CD4-positive, alpha-beta T cell treated with Interleukin-17A for 4 hours (primary cell): ENCODE measurements at regions not wholly inside any gene's neighbourhood (a gene's known extent, or its start where the extent isn't known, plus 50 kb on each side); places are given as distances from the start of the nearest gene placed in this dataset.

Experiments used
- DNase-seq: peaks from one replicate; pipeline ENCODE4 v3.0.0-alpha.2; 2020; ENCODE audit warnings: mixed read lengths

- no peak for DNase-seq
These were observed 377.3 kb downstream of the SETD4 start for GRCh38 chr21:35682904-35683549.

DNA sequence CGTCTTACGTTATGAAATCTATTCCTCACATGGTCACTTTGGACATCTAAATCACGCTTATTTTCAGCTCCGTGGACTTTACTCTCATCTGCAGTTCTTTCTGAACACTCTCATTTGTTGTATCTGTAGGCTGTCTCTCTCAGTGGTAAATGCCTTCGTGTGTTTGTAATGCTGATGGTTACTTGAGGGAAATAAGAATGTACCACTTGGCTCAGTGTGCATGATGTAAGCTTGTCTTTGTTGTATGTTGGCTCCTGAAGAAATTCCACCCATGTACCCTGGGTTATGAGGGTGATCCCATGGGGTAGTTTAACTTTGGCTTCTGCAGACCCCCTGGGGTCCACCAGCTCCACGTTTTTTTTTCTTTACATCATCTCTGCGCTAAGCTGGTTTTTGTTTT lies 378.4 kb downstream of the SETD4 start:
- no peak for DNase-seq

DNA sequence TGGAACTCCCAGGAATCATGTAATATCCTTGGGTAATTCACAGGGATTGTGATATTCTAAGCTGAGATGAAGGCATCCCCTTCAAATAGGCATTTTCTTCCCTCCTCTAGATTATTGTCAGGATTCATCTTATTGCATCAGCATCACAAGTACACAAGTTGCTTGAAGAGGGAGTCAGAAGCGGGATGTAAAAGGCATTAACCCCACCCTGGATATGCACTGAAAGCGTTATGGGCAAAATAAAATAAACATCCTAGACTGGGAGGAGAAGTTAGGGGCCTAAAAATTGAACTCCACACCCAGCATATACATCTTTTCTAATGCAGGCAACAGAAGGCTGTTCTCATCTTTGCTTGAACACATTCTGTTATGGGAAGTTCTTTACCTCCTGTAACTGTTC lies 381.2 kb downstream of the SETD4 start:
- DNase-seq, result no peak

GRCh38 chr21:35678393-35678792 lies 381.9 kb downstream of the SETD4 start:
- no peak for DNase-seq

- no peak for DNase-seq
These were observed 383.0 kb downstream of the SETD4 start for GRCh38 chr21:35677298-35677841.

DNA sequence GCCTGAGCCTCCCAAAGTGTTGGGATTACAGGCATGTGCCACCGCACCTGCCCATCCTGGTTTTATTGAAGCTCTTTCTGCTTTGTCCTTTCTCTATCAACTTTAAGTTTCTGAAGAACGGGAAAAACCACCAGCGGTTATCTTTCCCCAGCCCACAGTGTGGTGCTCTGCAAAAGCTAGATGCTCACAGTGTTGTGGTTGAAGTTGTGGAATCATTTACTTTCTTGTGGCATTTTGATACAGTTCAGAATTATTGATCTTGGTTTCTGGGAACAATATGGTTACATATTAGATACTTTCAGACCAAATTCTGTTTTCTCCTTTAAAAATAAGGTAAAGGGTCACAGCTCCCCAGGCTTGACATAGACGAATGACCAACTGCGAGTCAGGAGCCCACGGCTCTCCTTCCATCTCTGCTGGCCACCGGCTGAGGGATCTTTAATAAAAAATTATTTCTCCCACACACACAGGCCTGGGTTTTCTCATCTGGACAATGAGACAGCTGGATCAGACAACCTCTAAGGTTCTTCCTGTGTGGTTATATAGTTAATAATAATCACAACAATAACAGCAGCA lies 385.3 kb downstream of the SETD4 start:
- DNase-seq, result no peak

DNA sequence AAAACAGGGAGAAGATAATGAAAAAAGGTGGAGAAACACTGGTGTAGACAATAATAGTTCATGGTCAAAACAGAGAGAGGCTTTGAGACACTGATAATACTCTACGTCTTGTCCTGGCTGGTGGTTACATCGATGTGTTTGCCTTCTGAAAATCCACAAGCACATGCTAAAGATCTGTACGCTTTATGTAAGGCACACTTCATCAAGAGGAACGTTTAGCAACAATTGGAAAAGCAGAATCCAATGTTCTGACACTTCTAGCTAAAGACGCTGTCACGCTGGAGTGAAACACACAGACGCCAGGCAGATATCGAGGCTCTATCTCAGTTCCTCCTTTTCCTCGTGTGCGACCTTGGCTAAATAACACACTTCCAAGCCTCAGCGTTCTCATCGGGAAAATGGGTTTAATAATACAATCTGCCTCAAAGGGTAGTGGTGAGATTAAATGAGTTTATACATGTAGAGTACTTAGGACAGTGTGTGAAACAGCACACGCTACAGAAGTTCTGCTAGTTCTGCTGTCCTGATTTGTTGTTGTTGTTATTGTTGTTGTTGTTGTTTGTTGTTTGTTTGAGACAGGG lies 386.1 kb downstream of the SETD4 start:
- no peak for DNase-seq

GRCh38 chr21:35672313-35672712 lies 388.0 kb downstream of the SETD4 start:
- DNase-seq, result no peak

GRCh38 chr21:35664683-35665082 lies 395.6 kb downstream of the SETD4 start:
- DNase-seq, result no peak

GRCh38 chr21:35663856-35664606 lies 396.3 kb downstream of the SETD4 start:
- no peak for DNase-seq

- DNase-seq, result no peak
These were observed 402.1 kb downstream of the SETD4 start for GRCh38 chr21:35658242-35658641.

GRCh38 chr21:35652872-35653271 lies 407.5 kb downstream of the SETD4 start:
- no peak for DNase-seq

DNA sequence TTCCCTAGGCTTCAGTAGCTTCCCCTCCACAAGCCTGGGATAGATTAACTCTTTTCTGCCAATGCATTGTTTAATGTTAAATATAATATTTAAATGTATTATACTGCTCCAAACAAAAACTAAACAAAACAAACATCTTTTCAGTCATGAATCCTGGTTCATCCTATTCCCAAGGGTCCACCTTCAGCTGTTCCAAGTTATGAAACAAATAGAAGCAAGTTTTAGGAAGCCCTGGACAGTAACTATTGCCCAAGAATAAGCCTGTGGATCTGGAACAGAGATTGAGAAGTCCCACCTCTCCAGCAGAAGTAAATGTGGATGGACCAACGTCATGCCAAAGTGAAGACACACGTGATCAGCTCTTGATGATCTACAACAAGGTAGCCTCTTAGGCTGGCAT lies 408.1 kb downstream of the SETD4 start:
- DNase-seq, result no peak

DNA sequence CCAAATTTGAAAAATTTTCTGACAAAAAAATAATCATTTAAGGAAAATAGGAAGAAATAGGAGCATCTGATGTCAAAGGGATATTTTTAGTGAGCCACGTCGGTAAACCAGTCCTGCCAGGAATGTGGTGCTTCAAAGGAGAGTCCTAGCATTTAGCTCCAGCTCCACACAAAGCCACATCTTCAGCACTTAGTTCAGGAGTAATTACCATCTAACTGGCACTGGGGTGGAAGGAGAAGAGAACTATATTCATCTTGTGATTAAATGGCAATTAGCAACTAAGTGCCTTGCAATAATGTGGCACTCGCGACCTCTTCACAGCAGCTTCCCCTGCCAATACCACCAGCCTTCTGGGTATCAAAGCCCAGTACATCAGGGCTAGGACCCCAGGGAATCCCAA lies 409.1 kb downstream of the SETD4 start:
- no peak for DNase-seq

- no peak for DNase-seq
These were observed 411.1 kb downstream of the SETD4 start for GRCh38 chr21:35649186-35649585.

GRCh38 chr21:35648512-35648911 lies 411.8 kb downstream of the SETD4 start:
- DNase-seq, result no peak

DNA sequence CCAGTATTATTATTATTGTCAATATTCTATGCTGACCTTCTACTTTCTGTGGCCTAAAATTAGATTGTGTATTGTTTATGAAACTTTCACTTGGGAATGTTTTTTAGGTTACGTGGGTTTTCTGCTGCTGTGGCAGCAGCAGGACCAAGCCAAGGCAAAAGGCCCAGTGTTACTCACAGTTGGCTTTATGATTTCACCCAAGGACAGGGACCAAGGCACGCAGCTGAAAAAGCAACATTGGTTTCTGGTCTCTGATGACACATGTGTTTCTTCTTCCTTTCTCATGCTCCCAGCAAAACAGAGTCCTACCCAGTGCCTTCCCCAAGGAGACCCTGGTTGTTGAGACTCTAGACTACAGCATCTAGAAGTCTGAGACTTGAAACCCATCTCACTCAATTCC lies 413.7 kb downstream of the SETD4 start:
- no peak for DNase-seq

DNA sequence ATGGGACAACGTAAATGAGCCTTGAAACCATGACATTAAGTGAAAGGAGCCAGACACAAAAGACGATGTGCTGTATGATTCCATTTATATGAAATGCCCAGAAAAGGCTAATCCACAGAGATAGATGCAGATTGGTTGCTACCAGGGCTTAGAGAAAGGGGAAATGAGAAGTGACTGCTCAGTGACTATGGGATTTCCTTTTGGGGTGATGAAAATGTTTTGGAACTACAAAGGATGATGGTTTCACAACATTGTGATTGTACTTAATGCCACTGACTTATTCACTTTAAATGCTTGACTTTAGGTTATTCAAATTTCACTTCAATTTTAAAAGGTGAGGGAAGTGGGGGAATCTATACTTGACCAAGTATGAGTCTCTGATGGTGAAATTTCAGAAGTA lies 414.3 kb downstream of the SETD4 start:
- DNase-seq, result no peak

DNA sequence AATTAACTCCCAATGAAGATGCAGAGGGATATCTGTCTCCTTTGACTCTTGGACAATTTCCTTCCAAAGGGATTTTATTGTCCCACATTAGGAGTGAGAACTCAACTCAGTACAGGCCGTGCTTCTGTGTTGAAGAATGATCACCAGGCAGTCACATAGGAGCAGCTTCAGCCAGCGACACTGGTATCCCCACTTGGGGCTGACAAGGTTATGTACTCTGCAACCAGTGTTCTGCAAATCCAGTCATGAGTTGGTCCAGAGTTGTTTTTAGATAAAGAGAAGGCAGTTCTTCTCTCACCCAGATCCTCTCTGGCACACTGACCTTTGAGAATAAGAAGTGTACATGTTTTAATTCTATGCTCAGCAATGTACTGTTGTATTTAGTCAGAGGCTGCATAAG lies 415.8 kb downstream of the SETD4 start:
- no peak for DNase-seq

- DNase-seq, result no peak
These were observed 417.1 kb downstream of the SETD4 start for GRCh38 chr21:35643176-35643575.

DNA sequence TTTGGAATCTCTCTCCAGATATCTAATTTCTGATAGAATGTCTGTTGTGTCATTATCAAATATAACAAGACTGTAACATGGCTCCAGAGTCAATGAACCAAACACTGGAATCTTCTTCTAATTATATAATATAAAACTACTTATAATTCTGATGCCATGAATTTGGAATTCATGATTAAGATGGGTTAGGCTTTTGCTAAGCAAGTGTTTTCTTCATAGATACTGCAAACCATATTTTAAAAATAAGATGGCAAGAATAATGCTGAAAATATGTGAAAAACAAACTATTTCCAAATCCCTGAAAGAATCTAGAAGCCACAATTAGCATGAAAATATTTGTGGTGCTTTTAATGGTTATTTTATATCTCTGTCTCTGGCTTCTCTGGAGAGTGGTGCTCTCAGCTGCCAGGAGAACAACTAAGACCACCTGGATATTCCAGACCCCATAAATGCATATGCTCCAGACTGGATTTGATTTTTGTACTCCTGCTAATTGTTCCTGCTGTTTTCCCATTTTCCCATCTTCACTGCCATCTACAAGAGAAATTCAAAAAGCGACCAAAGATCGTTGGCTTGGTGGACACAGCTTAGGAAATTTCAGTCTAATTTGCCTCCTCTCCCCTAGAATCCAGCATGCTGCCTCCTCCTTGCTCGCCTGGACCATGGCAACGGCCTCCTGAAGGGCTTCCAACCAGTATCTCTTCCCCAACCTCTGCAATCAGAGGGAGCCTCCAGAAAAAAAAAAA lies 418.9 kb downstream of the SETD4 start:
- no peak for DNase-seq

- DNase-seq, result no peak
These were observed 422.9 kb downstream of the SETD4 start for GRCh38 chr21:35637431-35637830.

- DNase-seq, result no peak
These were observed 424.3 kb downstream of the SETD4 start for GRCh38 chr21:35635994-35636393.
